Transverse colon (tissue), 4 donors: ENCODE measurements at regions not wholly inside any gene's neighbourhood (a gene's known extent, or its start where the extent isn't known, plus 50 kb on each side); places are given as distances from the start of the nearest gene placed in this dataset.

Experiments used
- EP300 ChIP-seq: sonication (generic); formaldehyde crosslinking; IDR thresholded peaks from one replicate; pipeline ENCODE4 v1.6.1; 2017; ENCODE audit warnings: antibody characterized with exemption, low read depth
- POLR2AphosphoS5 ChIP-seq, 3 donors: sonication (generic); formaldehyde crosslinking; IDR thresholded peaks; one replicate each; pipeline ENCODE4 v1.6.1; 2016; ENCODE audit warnings: antibody characterized with exemption in 3 of 3
- TF ChIP-seq, protein P1 (sequence below), 5 experiments: fragments of 200-600 bp in 3 of 5; fragments of 450-650 bp in 2 of 5; sonication (generic) in 3 of 5; IDR thresholded peaks; 1 replicate in 2 of 5; 2 replicates in 3 of 5; pipeline ENCODE4 v1.5.1; 2016 to 2017; ENCODE audit warnings: antibody characterized with exemption in 5 of 5, inconsistent platforms in 3 of 5, mild to moderate bottlenecking in 2 of 5, moderate library complexity in 1 of 5

DNA sequence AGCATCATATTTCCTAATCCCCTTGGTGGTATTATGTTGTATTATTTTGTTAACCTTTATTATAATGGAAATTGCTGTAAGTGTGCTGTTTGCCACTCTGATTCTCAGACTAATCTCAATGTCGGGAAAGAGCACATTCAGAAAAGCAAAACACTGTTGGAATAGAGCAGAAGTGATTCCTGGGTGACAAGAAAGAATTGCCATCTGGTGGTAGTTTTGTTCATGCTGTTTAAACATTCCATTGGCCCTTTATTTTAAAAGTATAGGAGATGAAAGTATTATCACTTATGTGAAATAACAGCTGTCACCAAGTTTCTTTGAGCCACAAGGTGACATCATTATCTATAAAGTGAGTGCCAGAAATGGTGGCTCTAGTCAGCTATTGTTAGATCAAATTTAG lies 301.3 kb upstream of the SGCD start:
- TF ChIP-seq POLR2AphosphoS5 (IDR thresholded peaks at IDR 0.05) (no peak), EP300 (no peak)
- TF ChIP-seq, protein P1, sequence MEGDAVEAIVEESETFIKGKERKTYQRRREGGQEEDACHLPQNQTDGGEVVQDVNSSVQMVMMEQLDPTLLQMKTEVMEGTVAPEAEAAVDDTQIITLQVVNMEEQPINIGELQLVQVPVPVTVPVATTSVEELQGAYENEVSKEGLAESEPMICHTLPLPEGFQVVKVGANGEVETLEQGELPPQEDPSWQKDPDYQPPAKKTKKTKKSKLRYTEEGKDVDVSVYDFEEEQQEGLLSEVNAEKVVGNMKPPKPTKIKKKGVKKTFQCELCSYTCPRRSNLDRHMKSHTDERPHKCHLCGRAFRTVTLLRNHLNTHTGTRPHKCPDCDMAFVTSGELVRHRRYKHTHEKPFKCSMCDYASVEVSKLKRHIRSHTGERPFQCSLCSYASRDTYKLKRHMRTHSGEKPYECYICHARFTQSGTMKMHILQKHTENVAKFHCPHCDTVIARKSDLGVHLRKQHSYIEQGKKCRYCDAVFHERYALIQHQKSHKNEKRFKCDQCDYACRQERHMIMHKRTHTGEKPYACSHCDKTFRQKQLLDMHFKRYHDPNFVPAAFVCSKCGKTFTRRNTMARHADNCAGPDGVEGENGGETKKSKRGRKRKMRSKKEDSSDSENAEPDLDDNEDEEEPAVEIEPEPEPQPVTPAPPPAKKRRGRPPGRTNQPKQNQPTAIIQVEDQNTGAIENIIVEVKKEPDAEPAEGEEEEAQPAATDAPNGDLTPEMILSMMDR (IDR thresholded peaks at IDR 0.05), result no peak
